Muscle layer of colon (tissue), 2 donors: ENCODE measurements at regions not wholly inside any gene's neighbourhood (a gene's known extent, or its start where the extent isn't known, plus 50 kb on each side); places are given as distances from the start of the nearest gene placed in this dataset.
"Not testable (repeated sequence)": the region's sequence is repeated elsewhere in the genome, so short reads cannot be mapped to it uniquely, and the experiment has no call there.

Experiments
- H3K27ac ChIP-seq: one replicate; pipeline ENCODE4 v1.7.0; 2013; ENCODE audit warnings: low read depth, mild to moderate bottlenecking, low read length, moderate library complexity
- H3K27me3 ChIP-seq, 2 donors: one replicate each; pipeline ENCODE4 v1.7.0; 2013; ENCODE audit warnings: low read length in 2 of 2, mild to moderate bottlenecking in 2 of 2; ENCODE audit not compliant: insufficient read depth in 2 of 2, control insufficient read depth in 1 of 2
- H3K36me3 ChIP-seq: one replicate; pipeline ENCODE4 v1.7.0; 2013; ENCODE audit warnings: mild to moderate bottlenecking, low read length; ENCODE audit not compliant: insufficient read depth
- H3K4me1 ChIP-seq: one replicate; pipeline ENCODE4 v1.7.0; 2013; ENCODE audit warnings: mild to moderate bottlenecking, low read length; ENCODE audit not compliant: insufficient read depth
- H3K4me3 ChIP-seq, 2 donors: one replicate each; pipeline ENCODE4 v1.7.0; 2013; ENCODE audit warnings: low read length in 2 of 2, low read depth in 1 of 2, mild to moderate bottlenecking in 1 of 2, moderate library complexity in 1 of 2
- H3K9ac ChIP-seq: one replicate; pipeline ENCODE4 v1.7.0; 2013; ENCODE audit warnings: low read length
- H3K9me3 ChIP-seq: one replicate; pipeline ENCODE4 v1.7.0; 2013; ENCODE audit warnings: mild to moderate bottlenecking, low read length
- donor health status: abdominal sarcoma.
- donor health status: Adenocarcinoma of cecum.

DNA sequence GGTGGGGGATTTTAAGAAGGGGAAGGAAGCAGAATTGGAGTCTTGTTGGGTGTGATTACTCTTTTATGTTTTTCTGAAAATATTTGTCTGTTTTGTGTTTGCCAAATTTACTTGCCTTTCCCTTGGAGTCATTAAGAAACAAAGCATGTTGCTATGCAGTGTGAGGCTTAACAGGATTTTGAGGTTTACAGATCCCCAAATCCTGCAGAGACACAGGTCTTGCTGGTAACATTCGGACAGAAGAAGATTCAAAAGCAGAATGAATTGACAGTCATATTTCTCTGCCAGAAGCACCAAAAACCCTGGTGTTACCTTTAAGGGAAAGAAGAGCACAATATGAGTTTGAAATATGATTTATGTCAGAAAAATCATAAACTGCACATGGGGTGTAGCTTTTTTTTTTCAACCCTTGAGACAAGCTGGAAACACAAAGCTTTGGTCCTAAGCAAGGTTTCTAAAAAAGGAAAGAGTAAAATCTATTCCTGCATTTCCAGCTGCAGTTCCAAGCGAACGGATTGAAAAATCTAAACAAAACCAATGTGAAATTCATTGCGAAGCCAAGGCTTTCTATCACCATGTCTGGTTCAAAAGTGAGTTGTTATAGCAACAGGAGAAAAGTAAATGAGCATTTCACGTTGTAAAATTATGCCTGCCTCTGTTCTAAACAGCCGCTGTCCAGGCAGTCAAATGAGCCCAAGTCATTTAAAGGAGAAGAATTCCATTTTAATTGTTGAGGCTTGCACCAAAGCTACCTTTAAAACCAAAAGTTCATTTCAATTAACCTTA is 358.9 kb upstream of the SASH1 start:
- Histone ChIP-seq H3K4me1 (peaks cover 11% of the 10 kb centered on the region), H3K9me3 (no peaks in the 10 kb centered on the region), H3K36me3 (no peaks in the 10 kb centered on the region), H3K27me3 (no peaks in the 10 kb centered on the region), H3K27ac (no peak overlapping the region), H3K9ac (no peak overlapping the region), H3K4me3 (no peak overlapping the region)

- Histone ChIP-seq H3K9me3 (no peaks in the 10 kb centered on the region), H3K4me1 (peaks cover 11% of the 10 kb centered on the region), H3K27me3 (no peaks in the 10 kb centered on the region), H3K36me3 (no peaks in the 10 kb centered on the region), H3K9ac (no peak overlapping the region), H3K4me3 (no peak overlapping the region), H3K27ac (no peak overlapping the region)
These were observed 355.8 kb upstream of the SASH1 start for GRCh38 chr6:147986846-147987245.

DNA sequence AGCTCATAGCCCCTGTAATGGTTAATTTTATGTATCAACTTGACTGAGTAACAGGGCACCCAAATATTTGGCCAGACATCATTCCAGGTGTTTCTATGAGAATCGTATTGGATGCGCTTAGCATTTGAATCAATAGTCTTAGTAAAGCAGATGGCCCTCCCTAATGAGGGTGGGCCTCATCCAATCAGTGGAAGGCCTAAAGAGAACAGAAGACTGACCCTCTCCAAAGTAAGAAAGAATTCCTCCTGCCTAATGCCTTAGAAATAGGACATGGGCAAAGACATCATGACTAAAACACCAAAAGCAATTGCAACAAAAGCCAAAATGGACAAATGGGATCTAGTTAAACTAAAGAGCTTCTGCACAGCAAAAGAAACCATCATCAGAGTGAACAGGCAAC is 352.5 kb upstream of the SASH1 start:
- Histone ChIP-seq H3K27me3 (no peaks in the 10 kb centered on the region), H3K9me3 (no peaks in the 10 kb centered on the region), H3K27ac (no peak overlapping the region), H3K9ac (no peak overlapping the region), H3K36me3 (no peaks in the 10 kb centered on the region), H3K4me1 (no peaks in the 10 kb centered on the region), H3K4me3 (no peak overlapping the region)

DNA sequence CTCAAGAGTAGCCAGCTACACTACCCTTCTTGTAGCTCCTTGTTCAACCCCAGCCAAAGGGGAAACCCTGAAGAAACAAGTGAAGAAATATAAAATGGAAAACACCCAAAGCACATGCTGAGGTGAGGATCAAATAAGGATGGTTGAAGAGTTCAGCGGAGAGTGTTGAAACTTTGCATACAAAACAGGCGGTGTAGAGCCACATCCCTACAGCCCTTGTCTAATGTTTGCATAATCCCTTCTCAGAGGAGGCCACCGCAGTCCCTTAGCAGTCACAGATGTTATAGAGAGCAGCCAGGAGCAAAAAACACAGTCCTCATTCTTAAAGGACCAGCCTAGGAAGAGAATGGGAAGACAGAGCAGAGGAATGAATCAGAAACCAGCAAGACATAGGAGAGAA is 350.7 kb upstream of the SASH1 start:
- Histone ChIP-seq H3K4me3 (no peak overlapping the region), H3K4me1 (no peaks in the 10 kb centered on the region), H3K27ac (no peak overlapping the region), H3K9me3 (no peaks in the 10 kb centered on the region), H3K27me3 (no peaks in the 10 kb centered on the region), H3K36me3 (no peaks in the 10 kb centered on the region), H3K9ac (no peak overlapping the region)

- Histone ChIP-seq H3K9ac (no peak overlapping the region), H3K27ac (no peak overlapping the region), H3K4me3 (no peak overlapping the region), H3K4me1 (no peaks in the 10 kb centered on the region), H3K36me3 (no peaks in the 10 kb centered on the region), H3K9me3 (no peaks in the 10 kb centered on the region), H3K27me3 (no peaks in the 10 kb centered on the region)
These were observed 343.6 kb upstream of the SASH1 start for GRCh38 chr6:147999001-147999540.

GRCh38 chr6:148001844-148002642 is 340.6 kb upstream of the SASH1 start:
- Histone ChIP-seq H3K4me1 (no peaks in the 10 kb centered on the region), H3K27me3 (no peaks in the 10 kb centered on the region), H3K36me3 (no peaks in the 10 kb centered on the region), H3K4me3 (no peak overlapping the region), H3K27ac (no peak overlapping the region), H3K9me3 (no peaks in the 10 kb centered on the region), H3K9ac (no peak overlapping the region)

DNA sequence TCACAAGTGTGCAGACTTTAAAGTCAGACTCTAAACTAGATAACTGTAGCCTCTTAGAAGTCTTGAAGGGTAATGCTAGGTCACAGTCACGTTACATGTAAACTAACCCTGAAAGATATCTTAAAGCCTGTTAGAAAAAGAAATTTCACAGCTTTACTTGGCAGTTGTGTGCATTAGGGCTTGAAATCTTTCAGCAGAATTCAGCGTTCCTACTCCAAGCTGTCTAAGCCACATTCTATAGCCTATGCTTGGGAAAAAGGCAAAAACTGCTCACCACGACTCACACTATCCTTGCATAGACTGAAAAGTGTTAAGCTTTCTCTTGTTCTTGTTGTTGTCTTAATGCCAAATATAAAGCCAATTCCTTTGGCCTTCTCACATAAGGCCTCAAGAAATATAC is 338.0 kb upstream of the SASH1 start:
- Histone ChIP-seq H3K27me3 (no peaks in the 10 kb centered on the region), H3K4me3 (no peak overlapping the region), H3K9ac (no peak overlapping the region), H3K9me3 (no peaks in the 10 kb centered on the region), H3K36me3 (no peaks in the 10 kb centered on the region), H3K27ac (no peak overlapping the region), H3K4me1 (no peaks in the 10 kb centered on the region)

DNA sequence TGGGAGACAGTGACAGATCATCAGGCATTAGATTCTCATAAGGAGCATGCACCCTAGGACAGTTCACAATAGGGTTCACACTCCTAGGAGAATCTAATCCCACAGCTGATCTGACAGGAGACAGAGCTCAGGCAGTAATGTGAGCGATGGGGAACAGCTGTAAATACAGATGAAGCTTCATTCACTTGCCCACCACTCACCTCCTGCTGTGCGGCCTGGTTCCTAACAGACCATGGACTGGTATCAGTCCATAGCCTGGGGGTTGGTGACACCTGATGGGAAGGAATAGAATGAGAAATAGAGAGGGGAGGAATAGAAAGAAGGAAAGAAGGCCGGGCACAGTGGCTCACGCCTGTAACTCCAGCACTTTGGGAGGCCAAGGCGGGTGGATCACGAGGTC is 336.8 kb upstream of the SASH1 start:
- Histone ChIP-seq H3K4me3 (no peak overlapping the region), H3K4me1 (no peaks in the 10 kb centered on the region), H3K9me3 (no peaks in the 10 kb centered on the region), H3K27ac (no peak overlapping the region), H3K36me3 (no peaks in the 10 kb centered on the region), H3K9ac (no peak overlapping the region), H3K27me3 (no peaks in the 10 kb centered on the region)

- not testable (repeated sequence) for H3K36me3 ChIP-seq, H3K4me3 ChIP-seq, H3K27ac ChIP-seq, H3K27me3 ChIP-seq, H3K9ac ChIP-seq, H3K9me3 ChIP-seq, H3K4me1 ChIP-seq
These were observed 332.1 kb upstream of the SASH1 start for GRCh38 chr6:148010516-148010915.

- no peak overlapping the region for H3K27ac ChIP-seq
- H3K27me3 ChIP-seq, result no peaks in the 10 kb centered on the region
- no peaks in the 10 kb centered on the region for H3K4me1 ChIP-seq
- no peak overlapping the region for H3K4me3 ChIP-seq
- no peaks in the 10 kb centered on the region for H3K9me3 ChIP-seq
- H3K36me3 ChIP-seq, result no peaks in the 10 kb centered on the region
- H3K9ac ChIP-seq, result no peak overlapping the region
These were observed 326.6 kb upstream of the SASH1 start for GRCh38 chr6:148016013-148016412.

DNA sequence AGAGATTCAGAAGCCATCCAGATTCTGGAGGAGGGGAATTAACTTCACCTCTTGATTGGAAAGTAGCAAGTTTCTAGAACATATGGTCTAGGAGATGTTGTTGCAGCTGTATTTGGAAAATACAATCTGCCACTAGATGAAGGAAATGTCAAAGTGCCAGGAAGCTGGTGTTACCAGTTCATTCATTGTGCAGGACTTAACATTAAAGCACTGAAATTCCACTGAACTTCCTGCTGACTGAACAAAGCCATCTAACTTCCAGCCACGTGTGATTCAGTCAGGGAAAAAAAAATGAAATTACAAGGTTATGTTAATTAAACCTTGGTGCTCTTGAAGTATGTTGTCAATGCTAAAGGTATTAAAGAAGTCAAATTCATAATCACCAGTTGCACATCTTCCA is 321.5 kb upstream of the SASH1 start:
- Histone ChIP-seq H3K27me3 (no peaks in the 10 kb centered on the region), H3K4me1 (no peaks in the 10 kb centered on the region), H3K36me3 (no peaks in the 10 kb centered on the region), H3K27ac (no peak overlapping the region), H3K9ac (no peak overlapping the region), H3K4me3 (no peak overlapping the region), H3K9me3 (no peaks in the 10 kb centered on the region)
